ENCODE measurements at regions not wholly inside any gene's neighbourhood (a gene's known extent, or its start where the extent isn't known, plus 50 kb on each side); places are given as distances from the start of the nearest gene placed in this dataset.
A peak's percentile ranks its signal among the peaks of the same experiment; 100 is the strongest.
"Not testable (repeated sequence)": the region's sequence is repeated elsewhere in the genome, so short reads cannot be mapped to it uniquely, and the experiment has no call there.

GRCh38 chr2:445896-446295 is 158.0 kb upstream of the ALKAL2 start:
- no peak for DNase-seq

DNA sequence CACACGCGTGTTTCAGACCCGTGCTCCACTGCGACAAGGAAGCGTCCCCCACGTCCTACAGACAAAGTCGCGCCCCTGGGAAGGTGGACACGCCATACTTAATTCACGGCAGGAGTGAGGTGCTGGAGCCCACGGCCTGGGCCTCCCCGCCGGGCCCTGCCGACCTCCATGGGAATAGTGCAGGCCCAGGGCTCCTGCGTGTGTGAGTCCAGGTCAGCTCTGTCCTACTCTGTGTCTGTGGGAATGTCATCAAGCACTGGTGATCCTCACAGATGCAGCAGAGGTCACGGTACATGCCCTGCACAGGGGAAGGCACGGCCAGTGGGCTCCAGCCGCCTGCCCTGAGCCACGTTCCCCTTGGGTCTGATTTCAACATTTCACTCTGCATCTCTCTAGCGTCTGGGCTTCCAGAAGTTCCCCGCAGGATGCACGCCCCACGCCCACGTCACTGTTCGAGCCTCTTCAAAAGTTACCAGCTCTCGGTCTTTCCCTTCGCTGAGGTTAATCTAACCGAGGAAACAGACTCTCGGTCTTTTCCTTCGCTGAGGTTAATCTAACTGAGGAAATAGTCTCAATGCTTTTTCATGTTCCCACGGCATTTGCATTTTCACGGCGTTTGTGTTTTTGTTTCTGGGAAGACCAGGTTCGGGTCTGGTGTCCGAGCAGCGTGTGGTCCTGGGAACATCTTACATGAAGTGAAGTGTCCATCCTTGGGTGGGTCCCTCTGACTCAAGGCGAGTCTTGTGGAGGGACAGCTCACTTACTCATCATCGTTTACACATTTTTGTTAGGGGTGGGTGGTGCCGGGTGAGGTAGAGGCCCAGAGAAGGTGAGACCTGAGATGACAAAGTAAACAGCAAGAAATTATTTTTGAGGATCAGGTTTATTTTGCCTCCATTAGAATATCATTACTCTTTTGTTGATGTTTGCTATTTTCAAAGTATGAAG is 157.3 kb upstream of the ALKAL2 start:
- no peak for DNase-seq

GRCh38 chr2:443741-444140 is 155.8 kb upstream of the ALKAL2 start:
- no peak for DNase-seq

DNA sequence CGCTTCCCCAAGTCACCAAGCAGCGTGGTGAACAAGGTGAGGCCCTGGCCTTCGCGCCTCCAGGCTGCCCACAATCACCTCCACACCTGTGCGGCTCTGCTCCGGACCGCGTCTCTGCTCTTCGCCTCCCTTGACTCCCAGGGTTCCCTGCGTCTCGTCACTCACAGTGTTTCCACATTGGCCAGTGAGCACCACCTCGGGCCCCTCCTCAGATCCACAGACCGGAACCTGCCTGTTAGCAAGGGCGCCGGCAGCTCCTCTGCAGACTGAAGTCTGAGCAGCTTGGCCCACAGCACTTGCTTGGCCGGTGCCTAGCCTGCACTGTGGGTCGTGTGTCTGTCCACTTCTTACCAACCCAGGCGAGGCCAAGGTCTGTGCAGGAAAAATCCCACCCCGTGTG is 155.3 kb upstream of the ALKAL2 start:
- no peak for DNase-seq

- no peak for DNase-seq
These were observed 153.5 kb upstream of the ALKAL2 start for GRCh38 chr2:441258-442022.

- no peak for DNase-seq
These were observed 152.5 kb upstream of the ALKAL2 start for GRCh38 chr2:440403-440740.

- DNase-seq: no peak
These were observed 151.9 kb upstream of the ALKAL2 start for GRCh38 chr2:439556-440402.

DNA sequence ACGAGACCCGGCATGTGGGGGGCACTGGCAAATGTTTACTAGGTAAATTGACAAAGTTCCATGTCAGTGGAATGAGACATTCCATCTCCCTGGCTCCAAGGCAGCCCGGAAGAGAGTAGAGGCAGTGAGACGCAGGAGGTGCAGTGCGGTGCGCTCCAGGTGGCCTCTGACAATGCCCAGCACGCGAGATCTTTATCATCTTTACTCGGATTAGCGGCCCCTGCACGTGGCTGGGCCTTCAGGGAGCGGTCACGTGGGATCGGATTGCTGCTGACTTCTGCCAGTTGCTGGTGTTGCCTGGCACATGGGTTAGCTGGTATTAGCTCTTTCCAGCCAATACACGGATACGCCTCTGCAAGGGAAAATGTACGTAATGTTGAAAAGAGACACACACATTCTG is 151.2 kb upstream of the ALKAL2 start:
- DNase-seq: no peak

DNA sequence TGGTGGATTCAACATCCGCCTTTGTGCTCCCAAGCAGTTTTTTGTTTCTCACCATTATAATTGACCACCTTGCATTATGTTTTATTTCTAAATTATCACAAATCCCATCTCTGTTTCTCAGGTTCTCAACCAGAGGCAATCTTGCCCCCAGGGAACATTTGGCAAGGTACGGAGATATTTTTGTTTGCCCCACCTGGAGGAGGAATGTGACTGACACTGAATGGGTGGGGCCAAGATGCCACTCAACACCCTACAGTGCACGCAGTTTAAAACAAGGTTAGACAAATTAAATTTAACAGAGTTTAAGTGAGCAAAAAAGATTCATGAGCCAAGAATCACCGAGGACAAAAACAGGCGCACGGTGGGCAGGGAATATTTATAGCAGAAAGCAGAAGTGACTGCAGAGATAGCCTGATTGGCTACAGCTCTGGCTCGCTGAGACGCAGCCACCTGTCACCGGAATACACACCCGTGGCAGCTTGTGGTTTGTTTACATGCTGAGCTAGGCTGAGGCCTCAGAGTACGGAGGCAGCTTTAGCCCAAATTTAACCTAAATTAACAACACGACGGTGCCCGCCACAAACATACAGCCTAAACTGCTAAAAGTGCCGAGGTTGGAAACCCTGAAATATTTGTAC is 150.0 kb upstream of the ALKAL2 start:
- peak; percentile 60 for DNase-seq

- DNase-seq: no peak
These were observed 149.3 kb upstream of the ALKAL2 start for GRCh38 chr2:437180-437579.

GRCh38 chr2:436205-436604 is 148.3 kb upstream of the ALKAL2 start:
- no peak for DNase-seq

DNA sequence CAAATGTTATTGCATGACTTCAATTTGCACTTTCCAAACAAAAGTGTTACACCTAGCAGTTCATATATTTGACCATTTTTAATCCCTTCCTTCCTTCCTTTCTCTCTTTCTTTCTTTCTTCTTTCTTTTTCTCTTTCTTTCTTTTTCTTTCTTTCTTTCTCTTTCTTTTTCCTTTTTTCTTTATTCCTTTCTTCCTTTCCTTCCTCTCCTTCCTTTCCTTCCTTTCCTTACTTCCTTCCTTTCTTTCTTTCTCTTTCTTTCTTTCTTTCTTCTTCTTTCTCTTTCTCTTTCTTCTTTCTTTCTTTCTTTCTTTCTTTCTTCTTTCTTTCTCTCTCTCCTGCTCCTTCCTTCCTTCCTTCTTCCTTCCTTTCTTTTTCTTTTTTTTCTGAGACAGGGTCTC is 146.7 kb upstream of the ALKAL2 start:
- DNase-seq: no peak

- no peak for DNase-seq
These were observed 145.3 kb upstream of the ALKAL2 start for GRCh38 chr2:433216-433615.

DNA sequence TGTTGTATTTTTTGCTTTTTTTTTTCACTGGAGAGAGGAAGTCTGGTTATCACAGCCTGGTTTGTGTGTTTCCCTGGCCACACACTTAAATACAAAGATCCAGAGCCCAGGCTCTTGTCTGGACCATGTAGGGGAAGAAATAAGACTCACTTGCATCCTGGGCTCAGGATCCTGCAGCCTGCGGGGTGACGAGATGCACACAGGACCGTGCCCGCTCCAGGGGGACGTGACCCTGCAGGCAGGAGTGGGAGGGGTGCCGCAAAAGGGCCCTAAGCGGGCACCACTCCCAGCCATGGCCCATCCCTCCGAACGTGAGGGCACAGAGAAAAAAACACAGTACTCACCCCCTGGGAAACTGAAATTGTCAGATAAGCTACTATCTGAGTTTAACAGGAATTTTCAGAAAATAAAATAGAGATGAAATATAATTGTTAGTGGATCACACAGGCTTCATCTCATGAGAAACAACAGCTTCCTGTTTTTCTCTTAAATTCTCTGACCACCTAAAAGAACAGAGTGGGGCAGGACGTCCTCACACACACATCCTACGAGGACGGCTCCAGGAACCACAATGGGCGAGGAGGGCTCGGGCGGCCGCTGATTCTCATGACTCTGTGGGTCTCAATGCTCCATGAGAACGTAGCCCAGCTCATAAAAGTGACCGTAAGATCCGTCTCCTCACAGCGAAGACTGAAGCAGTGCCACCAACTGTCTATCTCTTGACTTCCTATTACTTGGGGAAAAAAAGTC is 142.6 kb upstream of the ALKAL2 start:
- DNase-seq: no peak

GRCh38 chr2:429575-430254 is 141.8 kb upstream of the ALKAL2 start:
- DNase-seq: no peak

DNA sequence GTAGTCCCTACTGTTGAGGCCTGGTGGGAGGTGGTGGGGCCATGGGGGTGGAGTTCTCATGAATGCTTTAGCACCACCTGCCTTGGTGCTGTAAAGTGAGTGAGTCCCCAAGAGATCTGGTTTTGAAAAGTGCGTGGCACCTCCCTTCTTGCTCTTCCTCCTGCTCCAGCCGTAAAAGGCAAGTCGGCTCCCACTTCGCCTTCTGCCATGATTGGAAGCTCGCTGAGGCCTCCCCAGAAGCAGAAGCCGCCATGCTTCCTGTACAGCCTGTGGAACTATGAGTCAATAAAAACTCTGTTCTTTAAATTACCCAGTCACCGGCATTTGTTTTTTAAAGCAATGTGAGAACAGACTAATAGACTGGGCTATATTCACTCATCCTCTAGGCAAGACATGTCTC is 141.3 kb upstream of the ALKAL2 start:
- no peak for DNase-seq

GRCh38 chr2:428591-428990 is 140.7 kb upstream of the ALKAL2 start:
- no peak for DNase-seq

DNA sequence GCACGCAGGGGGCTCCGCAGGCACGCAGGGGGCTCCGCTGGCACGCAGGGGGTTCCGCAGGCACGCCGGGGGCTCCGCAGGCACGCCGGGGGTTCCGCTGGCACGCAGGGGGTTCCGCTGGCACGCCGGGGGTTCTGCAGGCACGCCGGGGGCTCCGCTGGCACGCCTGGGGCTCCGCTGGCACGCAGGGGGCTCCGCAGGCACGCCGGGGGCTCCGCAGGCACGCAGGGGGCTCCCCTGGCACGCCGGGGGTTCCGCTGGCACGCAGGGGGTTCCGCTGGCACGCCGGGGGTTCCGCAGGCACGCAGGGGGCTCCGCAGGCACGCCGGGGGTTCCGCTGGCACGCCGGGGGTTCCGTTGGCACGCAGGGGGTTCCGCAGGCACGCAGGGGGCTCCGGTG is 138.8 kb upstream of the ALKAL2 start:
- DNase-seq: not testable (repeated sequence)

GRCh38 chr2:425947-426346 is 138.1 kb upstream of the ALKAL2 start:
- DNase-seq: no peak

GRCh38 chr2:425243-425642 is 137.4 kb upstream of the ALKAL2 start:
- no peak for DNase-seq
